OCI-LY7 (cell line): ENCODE measurements at regions not wholly inside any gene's neighbourhood (a gene's known extent, or its start where the extent isn't known, plus 50 kb on each side); places are given as distances from the start of the nearest gene placed in this dataset.

Source experiments
- BruUV-seq: library from RNA; stranded (reverse); fragments of 400-500 nt; replicated peaks from 2 replicates; lab custom pipeline; 2021; lab: Mats Ljungman, UMichigan
- CTCF ChIA-PET: fragments of 300-600 bp; sonication (Branson Sonifier 250); formaldehyde crosslinking; loops from one replicate; lab custom pipeline; 2022; ENCODE audit warnings: antibody characterized with exemption; ENCODE audit not compliant: unreplicated experiment; lab: Charles Lee
- POLR2A ChIA-PET: fragments of 300-600 bp; sonication (Branson Sonifier 250); formaldehyde crosslinking; loops from one replicate; lab custom pipeline; 2022; ENCODE audit warnings: antibody characterized with exemption; lab: Charles Lee
- DNase-seq: peaks from one replicate; pipeline ENCODE4 v3.0.0-alpha.2; 2015; ENCODE audit warnings: low spot score
- H2AFZ ChIP-seq: fragments of 200-600 bp; sonication (generic), shearing (Covaris generic); 2 replicates; pipeline ENCODE4 v1.6.1; 2014; ENCODE audit warnings: mild to moderate bottlenecking, antibody characterized with exemption, low read length, moderate library complexity
- H3K27ac ChIP-seq: fragments of 200-600 bp; sonication (generic); 2 replicates; pipeline ENCODE4 v1.5.1; 2014; ENCODE audit warnings: mixed run types, low read depth, mild to moderate bottlenecking, moderate library complexity, low read length, inconsistent platforms; ENCODE audit not compliant: poor library complexity, severe bottlenecking
- H3K36me3 ChIP-seq: fragments of 200-600 bp; sonication (generic); 2 replicates; pipeline ENCODE4 v1.6.1; 2014; ENCODE audit warnings: mild to moderate bottlenecking, antibody characterized with exemption, low read length, moderate library complexity, mixed read lengths; ENCODE audit not compliant: insufficient read depth
- H3K4me1 ChIP-seq: fragments of 200-600 bp; sonication (generic); 2 replicates; pipeline ENCODE4 v1.5.1; 2014; ENCODE audit warnings: mild to moderate bottlenecking, low read length; ENCODE audit not compliant: insufficient read depth, poor library complexity, severe bottlenecking
- H3K4me2 ChIP-seq: fragments of 200-600 bp; sonication (generic); 2 replicates; pipeline ENCODE4 v1.6.1; 2014; ENCODE audit warnings: mild to moderate bottlenecking, low read length
- H3K4me3 ChIP-seq: fragments of 200-600 bp; sonication (generic); 2 replicates; pipeline ENCODE4 v1.5.1; 2014; ENCODE audit warnings: mild to moderate bottlenecking, low read depth, low read length; ENCODE audit not compliant: poor library complexity, severe bottlenecking
- H3K79me2 ChIP-seq: fragments of 200-600 bp; sonication (generic); 2 replicates; pipeline ENCODE4 v1.6.1; 2016; ENCODE audit warnings: low read depth, mild to moderate bottlenecking, low read length, moderate library complexity, mixed read lengths; ENCODE audit not compliant: insufficient read depth
- H3K9me2 ChIP-seq: fragments of 200-600 bp; sonication (generic); 2 replicates; pipeline ENCODE4 v1.6.1; 2016; ENCODE audit warnings: mild to moderate bottlenecking, low read length, mixed read lengths; ENCODE audit not compliant: insufficient read depth
- H3K9me3 ChIP-seq: fragments of 200-600 bp; sonication (generic); 2 replicates; pipeline ENCODE4 v1.6.1; 2014; ENCODE audit warnings: mild to moderate bottlenecking, mixed run types, low read length, mixed read lengths
- H4K20me1 ChIP-seq: fragments of 200-600 bp; sonication (generic); 2 replicates; pipeline ENCODE4 v1.6.1; 2014; ENCODE audit warnings: mild to moderate bottlenecking, antibody characterized with exemption, low read length, moderate library complexity, mixed read lengths; ENCODE audit not compliant: insufficient read depth
- EZH2phosphoT487 ChIP-seq: fragments of 200-600 bp; sonication (generic); IDR thresholded peaks from 2 replicates; pipeline ENCODE4 v1.6.1; 2018; ENCODE audit warnings: low read depth, borderline replicate concordance, mild to moderate bottlenecking, mixed run types, antibody characterized with exemption, low read length, moderate library complexity, mixed read lengths
- intact Hi-C: fragments of 100-400 bp; cut with micrococcal nuclease; formaldehyde crosslinking; loops from one replicate; pipeline ENCODE4 v1.10.0; 2022; ENCODE audit not compliant: unreplicated experiment
- TF ChIP-seq, protein P1 (sequence below): fragments of 200-600 bp; sonication (generic); conservative IDR thresholded peaks from 2 replicates; pipeline ENCODE4 v1.5.1; 2014; ENCODE audit warnings: mild to moderate bottlenecking, antibody characterized with exemption, low read length, moderate library complexity, mixed read lengths

DNA sequence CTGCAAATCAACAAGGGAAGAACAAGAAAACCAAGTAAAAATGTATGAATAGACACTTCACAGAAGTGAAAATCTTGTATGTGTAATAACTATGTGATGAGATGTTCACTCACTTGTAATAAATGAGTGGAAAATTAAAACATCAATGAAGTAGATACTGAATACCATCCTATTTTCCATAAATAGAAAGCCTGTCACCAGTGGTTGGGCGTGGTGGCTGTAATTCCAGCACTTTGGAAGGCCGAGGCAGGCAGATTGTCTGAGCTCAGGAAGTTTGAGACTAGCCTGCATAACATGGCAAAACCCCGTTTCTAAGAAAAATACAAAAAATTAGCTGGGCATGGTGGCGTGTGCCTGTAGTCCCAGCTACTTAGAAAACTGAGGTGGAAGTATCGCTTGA is 53.5 kb upstream of the SOD3 start:
- BruUV-seq: no TSS peak
- POLR2A ChIA-PET: no interaction called here
- intact Hi-C loops: no loop called here

DNA sequence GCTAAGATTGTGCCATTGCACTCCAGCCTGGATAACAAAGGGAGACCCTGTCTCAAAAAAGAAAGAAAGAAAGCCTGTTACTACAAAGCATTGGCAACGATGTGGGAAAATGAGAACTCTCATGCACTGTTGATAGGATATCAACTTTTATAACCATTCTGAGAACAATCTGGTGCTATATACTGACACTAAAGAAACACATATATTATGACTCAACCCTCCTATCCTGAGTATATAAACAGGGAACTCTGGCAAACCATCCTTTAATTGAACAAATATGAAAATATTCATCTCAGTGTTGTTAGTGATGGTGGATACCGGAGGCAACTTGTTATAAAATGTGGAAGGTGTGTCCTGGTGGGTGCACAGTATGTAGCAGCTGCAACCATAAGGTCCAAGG is 53.0 kb upstream of the SOD3 start:
- intact Hi-C loops: no loop called here
- Histone ChIP-seq H3K79me2 (no peaks in the 10 kb centered on the region), H2AFZ (no peak overlapping the region), H3K4me2 (no peak overlapping the region), H4K20me1 (no peaks in the 10 kb centered on the region), H3K9me3 (no peaks in the 10 kb centered on the region), H3K27ac (no peak overlapping the region), H3K36me3 (no peaks in the 10 kb centered on the region), H3K4me1 (no peaks in the 10 kb centered on the region), H3K9me2 (no peaks in the 10 kb centered on the region), H3K4me3 (no peak overlapping the region)
- CTCF ChIA-PET: no interaction called here
- no peak for DNase-seq
- POLR2A ChIA-PET: no interaction called here
- no peak for TF ChIP-seq EZH2phosphoT487
- TF ChIP-seq, protein P1, sequence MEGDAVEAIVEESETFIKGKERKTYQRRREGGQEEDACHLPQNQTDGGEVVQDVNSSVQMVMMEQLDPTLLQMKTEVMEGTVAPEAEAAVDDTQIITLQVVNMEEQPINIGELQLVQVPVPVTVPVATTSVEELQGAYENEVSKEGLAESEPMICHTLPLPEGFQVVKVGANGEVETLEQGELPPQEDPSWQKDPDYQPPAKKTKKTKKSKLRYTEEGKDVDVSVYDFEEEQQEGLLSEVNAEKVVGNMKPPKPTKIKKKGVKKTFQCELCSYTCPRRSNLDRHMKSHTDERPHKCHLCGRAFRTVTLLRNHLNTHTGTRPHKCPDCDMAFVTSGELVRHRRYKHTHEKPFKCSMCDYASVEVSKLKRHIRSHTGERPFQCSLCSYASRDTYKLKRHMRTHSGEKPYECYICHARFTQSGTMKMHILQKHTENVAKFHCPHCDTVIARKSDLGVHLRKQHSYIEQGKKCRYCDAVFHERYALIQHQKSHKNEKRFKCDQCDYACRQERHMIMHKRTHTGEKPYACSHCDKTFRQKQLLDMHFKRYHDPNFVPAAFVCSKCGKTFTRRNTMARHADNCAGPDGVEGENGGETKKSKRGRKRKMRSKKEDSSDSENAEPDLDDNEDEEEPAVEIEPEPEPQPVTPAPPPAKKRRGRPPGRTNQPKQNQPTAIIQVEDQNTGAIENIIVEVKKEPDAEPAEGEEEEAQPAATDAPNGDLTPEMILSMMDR: no peak
- BruUV-seq: no TSS peak

More for the DNA sequence above, 53.5 kb upstream of the SOD3 start:
- no peaks in the 10 kb centered on the region for H3K4me1 ChIP-seq
- no peak for DNase-seq
- CTCF ChIA-PET: no interaction called here
- H3K79me2 ChIP-seq: no peaks in the 10 kb centered on the region
- TF ChIP-seq, protein P1: no peak
- no peak for TF ChIP-seq EZH2phosphoT487
- no peaks in the 10 kb centered on the region for H3K36me3 ChIP-seq
- H2AFZ ChIP-seq: no peak overlapping the region
- H3K9me2 ChIP-seq: no peaks in the 10 kb centered on the region
- no peaks in the 10 kb centered on the region for H3K9me3 ChIP-seq
- H3K4me2 ChIP-seq: no peak overlapping the region
- no peak overlapping the region for H3K27ac ChIP-seq
- H4K20me1 ChIP-seq: no peaks in the 10 kb centered on the region
- H3K4me3 ChIP-seq: no peak overlapping the region

- no peak for TF ChIP-seq EZH2phosphoT487
- TF ChIP-seq, protein P1: no peak
- H4K20me1 ChIP-seq: no peaks in the 10 kb centered on the region
- no peaks in the 10 kb centered on the region for H3K9me2 ChIP-seq
- H3K9me3 ChIP-seq: no peaks in the 10 kb centered on the region
- POLR2A ChIA-PET: no interaction called here
- intact Hi-C loops: no loop called here
- no peaks in the 10 kb centered on the region for H3K36me3 ChIP-seq
- no peak overlapping the region for H3K4me2 ChIP-seq
- no peak for DNase-seq
- CTCF ChIA-PET: no interaction called here
- no peaks in the 10 kb centered on the region for H3K79me2 ChIP-seq
- H3K4me1 ChIP-seq: no peaks in the 10 kb centered on the region
- H3K4me3 ChIP-seq: no peak overlapping the region
- H2AFZ ChIP-seq: no peak overlapping the region
- BruUV-seq: no TSS peak
- no peak overlapping the region for H3K27ac ChIP-seq
These were observed 52.6 kb upstream of the SOD3 start for GRCh38 chr4:24742773-24743172.
